PC-3 (cell line): ENCODE measurements at regions not wholly inside any gene's neighbourhood (a gene's known extent, or its start where the extent isn't known, plus 50 kb on each side); places are given as distances from the start of the nearest gene placed in this dataset.

Experiments used
- EZH2 ChIP-seq: fragments of 300-600 bp; sonication (generic); IDR thresholded peaks from one replicate; pipeline ENCODE4 v1.6.1; 2017; ENCODE audit warnings: antibody characterized with exemption, mild to moderate bottlenecking, low read length; ENCODE audit not compliant: unreplicated experiment
- EZH2phosphoT487 ChIP-seq: fragments of 300-600 bp; sonication (generic); IDR thresholded peaks from 2 replicates; pipeline ENCODE4 v1.6.1; 2018; ENCODE audit warnings: mild to moderate bottlenecking, antibody characterized with exemption, low read length, borderline replicate concordance

DNA sequence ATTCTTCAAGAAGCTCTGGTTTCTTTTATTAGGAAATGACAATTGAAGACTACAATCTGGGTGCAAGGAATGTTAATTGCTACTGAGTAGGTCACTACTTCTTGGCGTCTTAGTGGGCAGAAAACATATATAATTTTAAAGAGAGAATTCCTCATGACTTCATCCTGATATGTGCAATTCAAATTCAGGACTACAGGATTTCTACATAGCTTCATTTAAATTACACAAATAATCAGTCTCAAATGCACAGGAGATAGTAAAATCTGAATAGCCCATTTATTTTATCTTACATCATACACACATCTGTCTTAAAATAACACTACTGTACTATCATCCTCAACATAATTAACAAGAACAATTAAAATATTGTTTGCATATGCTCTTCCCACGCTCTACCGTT is 52.5 kb upstream of the GPR149 start:
- no peak for TF ChIP-seq EZH2phosphoT487
- TF ChIP-seq EZH2, result no peak
